ENCODE measurements at regions not wholly inside any gene's neighbourhood (a gene's known extent, or its start where the extent isn't known, plus 50 kb on each side); places are given as distances from the start of the nearest gene placed in this dataset.

- H3K4me3 ChIP-seq, result no peak overlapping the region
- no peak for TF ChIP-seq CTCF (IDR thresholded peaks at IDR 0.05)
- DNase-seq (no peak), ATAC-seq (no peak)
- H3K27ac ChIP-seq, result no peak overlapping the region
- H3K9me3 ChIP-seq, result peaks cover 0 to 15% (median 4%) of the 10 kb centered on the region in 11 donors
- intact Hi-C loops (cut with DNase I), result loop anchor here in 3 of 10 donors (2.0 to 10.0 kb wide), 2 partner anchors 31 to 49 kb away; partner anchors contain the start of gene SERINC1 (in 2 of the 3)
- H3K36me3 ChIP-seq, result no peaks in the 10 kb centered on the region
- peaks cover 0 to 6% (median under 1%) of the 10 kb centered on the region in 7 donors for H3K27me3 ChIP-seq
- H3K4me1 ChIP-seq, result no peaks in the 10 kb centered on the region
- 20 to 24% methylated on average over 2 of the region's 2 CpGs for WGBS, 2 donors
Measured at GRCh38 chr6:122524056-122524455, 52.4 kb upstream of the SERINC1 start.

GRCh38 chr6:122530440-122531046 is 58.9 kb upstream of the SERINC1 start:
- H3K9me3 ChIP-seq, result peaks cover 0 to 15% (median 4%) of the 10 kb centered on the region in 11 donors
- DNase-seq, result peak in 1 of 2 donors; percentile 57
- H3K4me1 ChIP-seq, result no peaks in the 10 kb centered on the region
- ATAC-seq, result peak in 6 of 8 donors; percentile 53 to 87 (median 72)
- intact Hi-C loops (cut with DNase I), result loop anchor here in 9 of 10 donors (1.0 to 5.0 kb wide), 9 partner anchors 33 to 150 kb away; no protein-coding TSS in a partner anchor
- no peak overlapping the region for H3K27ac ChIP-seq
- WGBS, 2 donors, result 0 to 2% methylated on average over 1 of the region's 1 CpG
- peak; percentile 70 to 95 (median 89) for TF ChIP-seq CTCF (IDR thresholded peaks at IDR 0.05)
- peaks cover 0 to 29% (median 6%) of the 10 kb centered on the region in 7 donors for H3K27me3 ChIP-seq
- no peak overlapping the region for H3K4me3 ChIP-seq
- H3K36me3 ChIP-seq, result no peaks in the 10 kb centered on the region

- Histone ChIP-seq H3K27me3 (no peaks in the 10 kb centered on the region), H3K27ac (no peak overlapping the region), H3K36me3 (no peaks in the 10 kb centered on the region), H3K4me1 (no peaks in the 10 kb centered on the region), H3K4me3 (no peak overlapping the region), H3K9me3 (peaks cover 0 to 3% (median 0%) of the 10 kb centered on the region in 11 donors)
- WGBS, 2 donors, result 87 to 89% methylated on average over 3 of the region's 3 CpGs
- ATAC-seq, result no peak
- no peak for DNase-seq
- intact Hi-C loops (cut with DNase I), result no loop called here
- no peak for TF ChIP-seq CTCF (IDR thresholded peaks at IDR 0.05)
Measured at GRCh38 chr6:122548281-122548680, 61.9 kb upstream of the PKIB start.

- intact Hi-C loops (cut with DNase I), result no loop called here
- no peaks in the 10 kb centered on the region for H3K4me1 ChIP-seq
- TF ChIP-seq CTCF (IDR thresholded peaks at IDR 0.05), result no peak
- no peaks in the 10 kb centered on the region for H3K27me3 ChIP-seq
- no peaks in the 10 kb centered on the region for H3K9me3 ChIP-seq
- no peak overlapping the region for H3K27ac ChIP-seq
- H3K36me3 ChIP-seq, result no peaks in the 10 kb centered on the region
- H3K4me3 ChIP-seq, result no peak overlapping the region
- no peak for ATAC-seq
- DNase-seq, result no peak
Measured at GRCh38 chr6:122548820-122549219, 61.4 kb upstream of the PKIB start.
